ENCODE measurements at regions not wholly inside any gene's neighbourhood (a gene's known extent, or its start where the extent isn't known, plus 50 kb on each side); places are given as distances from the start of the nearest gene placed in this dataset.
"Not testable (repeated sequence)": the region's sequence is repeated elsewhere in the genome, so short reads cannot be mapped to it uniquely, and the experiment has no call there.

- DNase-seq: no peak
Measured at GRCh38 chr11:96940227-96940626, 550.4 kb downstream of the JRKL start.

DNA sequence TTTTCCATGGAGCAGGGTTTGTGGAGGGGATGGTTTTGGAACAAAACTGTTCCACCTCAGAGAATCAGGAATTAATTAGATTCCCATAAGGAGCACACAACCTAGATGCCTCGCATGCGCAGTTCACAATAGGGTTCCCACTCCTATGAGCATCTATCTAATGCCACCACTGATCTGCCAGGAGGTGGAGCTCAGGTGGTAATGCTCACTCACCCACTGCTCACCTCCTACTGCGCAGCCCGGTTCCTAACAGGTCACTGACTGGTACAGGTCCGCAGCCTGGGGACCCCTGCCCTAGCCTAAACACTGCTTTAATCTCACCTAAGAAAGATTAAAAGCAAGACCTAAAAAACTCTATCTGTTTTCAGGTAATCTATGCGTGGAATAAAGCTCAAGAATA, 553.0 kb downstream of the JRKL start:
- DNase-seq: no peak

- no peak for DNase-seq
Measured at GRCh38 chr11:96943970-96944369, 554.2 kb downstream of the JRKL start.

- DNase-seq: no peak
Measured at GRCh38 chr11:96948066-96948465, 558.3 kb downstream of the JRKL start.

GRCh38 chr11:96949464-96949863, 559.7 kb downstream of the JRKL start:
- DNase-seq: no peak

GRCh38 chr11:96954587-96955242, 564.9 kb downstream of the JRKL start:
- DNase-seq: no peak

- DNase-seq: no peak
Measured at GRCh38 chr11:96960476-96960875, 570.7 kb downstream of the JRKL start.

GRCh38 chr11:96960926-96961325, 571.1 kb downstream of the JRKL start:
- no peak for DNase-seq

DNA sequence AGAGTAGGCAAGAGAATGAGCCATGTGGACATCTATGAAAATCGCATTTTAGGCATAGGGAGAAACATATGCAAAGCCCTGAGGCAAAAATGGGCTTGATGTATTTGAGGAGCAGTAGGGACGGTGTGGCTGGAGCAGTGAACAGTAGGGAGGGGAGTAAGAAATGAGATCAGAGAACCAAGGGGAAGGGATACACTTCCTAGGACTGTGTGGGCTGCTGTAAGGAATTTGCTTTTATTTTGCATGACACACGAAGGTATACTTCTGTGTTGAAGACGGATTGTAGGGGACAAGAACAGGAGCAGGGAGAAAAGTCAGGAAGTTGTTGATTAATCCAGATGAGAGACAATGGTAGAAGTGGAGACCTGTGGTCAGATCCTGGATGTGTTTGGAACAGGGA, 572.1 kb downstream of the JRKL start:
- no peak for DNase-seq

- DNase-seq: no peak
Measured at GRCh38 chr11:96963375-96963774, 573.6 kb downstream of the JRKL start.

GRCh38 chr11:96964661-96965060, 574.8 kb downstream of the JRKL start:
- DNase-seq: peak; percentile 79

DNA sequence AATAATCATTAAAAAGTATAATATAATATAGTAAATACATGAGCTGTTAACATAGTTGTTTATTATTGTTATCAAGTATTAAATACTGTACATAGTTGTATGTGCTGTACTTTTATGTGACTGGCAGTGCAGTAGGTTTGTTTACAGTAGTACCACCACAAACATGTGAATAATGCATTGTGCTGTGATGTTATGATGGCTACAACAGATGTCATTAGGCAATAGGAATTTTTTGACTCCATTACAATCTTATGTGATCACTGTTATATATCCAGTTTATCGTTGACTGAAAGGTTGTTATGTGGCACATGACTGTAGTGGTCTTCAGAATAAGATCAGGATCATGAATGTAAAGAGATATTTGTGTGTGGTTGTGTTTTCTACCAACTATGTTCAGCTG, 577.8 kb downstream of the JRKL start:
- no peak for DNase-seq

DNA sequence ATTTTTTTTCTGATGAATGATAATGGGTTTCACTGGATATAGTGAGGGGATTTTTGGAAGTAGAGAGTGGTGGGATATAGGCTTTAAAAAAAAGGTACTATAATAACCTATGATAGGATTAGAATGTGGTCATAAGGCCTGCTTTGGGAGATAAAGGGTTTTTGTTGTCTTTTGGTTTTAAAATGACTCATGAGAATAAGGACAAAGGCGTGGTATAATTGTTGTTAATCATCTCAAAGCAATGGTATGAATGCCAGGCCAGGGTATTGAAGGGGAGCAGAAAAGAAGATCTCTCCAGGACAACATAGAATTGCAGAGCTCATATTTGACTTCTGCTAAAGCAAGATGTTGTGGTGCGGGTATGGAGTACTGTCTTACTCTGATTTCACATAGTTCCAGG, 579.4 kb downstream of the JRKL start:
- no peak for DNase-seq

- no peak for DNase-seq
Measured at GRCh38 chr11:96978751-96979150, 588.9 kb downstream of the JRKL start.

DNA sequence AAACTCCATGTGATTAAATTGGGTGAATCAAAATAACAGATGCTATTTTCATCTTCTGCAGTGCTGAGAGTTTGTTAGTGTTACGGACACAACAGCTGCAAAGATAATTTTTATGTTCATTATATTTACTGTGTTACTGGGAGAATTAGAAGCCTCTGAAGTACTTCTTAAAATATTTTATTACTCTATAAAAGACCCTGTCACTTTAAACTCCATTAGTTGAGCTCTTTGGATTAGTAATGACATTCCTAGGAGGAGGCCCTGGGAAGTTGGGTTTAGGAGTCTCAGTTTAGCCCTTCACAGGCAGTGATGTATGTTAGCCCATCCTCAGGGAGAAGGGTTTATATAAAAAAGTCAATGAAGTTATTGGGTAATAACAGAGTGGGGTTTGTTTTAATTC, 596.7 kb downstream of the JRKL start:
- DNase-seq: no peak

DNA sequence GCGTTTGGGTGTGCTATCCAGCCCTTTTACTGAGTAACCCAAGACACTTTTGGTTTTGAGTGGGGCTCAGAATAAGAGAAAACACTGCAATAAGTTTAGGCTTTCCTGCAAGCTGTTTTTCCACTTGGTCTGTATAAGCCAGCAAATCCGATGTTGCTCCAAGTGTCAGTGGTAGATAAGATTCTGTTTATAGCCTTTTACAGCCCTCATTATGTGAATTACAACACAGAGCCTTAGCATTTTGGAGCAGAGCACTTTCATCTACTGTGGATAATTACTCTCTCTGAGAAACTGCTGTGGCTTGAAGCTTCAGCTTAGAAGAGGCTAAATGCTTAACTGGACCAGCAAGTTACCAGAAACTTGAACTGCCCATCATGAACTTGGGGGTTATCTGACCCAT, 601.1 kb downstream of the JRKL start:
- DNase-seq: peak; percentile 59

DNA sequence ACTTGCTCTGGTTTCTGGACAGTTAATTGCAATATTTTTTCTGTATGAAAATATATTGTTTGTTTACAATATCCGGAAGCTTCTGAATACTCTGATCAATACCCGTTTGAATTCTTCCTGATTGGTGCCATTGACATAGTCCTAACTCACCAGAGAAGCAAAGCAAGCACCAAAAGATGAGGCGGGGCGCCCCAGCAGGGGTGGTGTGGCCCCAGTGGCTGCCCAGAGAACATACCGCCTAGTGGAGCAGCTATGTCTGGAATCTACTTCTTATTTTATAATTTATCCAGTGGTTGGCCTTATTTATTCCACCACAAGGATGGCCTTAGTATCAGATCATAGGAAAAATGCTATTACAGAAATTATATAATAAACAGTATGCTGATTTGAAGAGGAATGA, 610.7 kb downstream of the JRKL start:
- no peak for DNase-seq

GRCh38 chr11:97007283-97007682, 617.5 kb downstream of the JRKL start:
- DNase-seq: no peak

GRCh38 chr11:97009613-97010012, 619.8 kb downstream of the JRKL start:
- DNase-seq: no peak

DNA sequence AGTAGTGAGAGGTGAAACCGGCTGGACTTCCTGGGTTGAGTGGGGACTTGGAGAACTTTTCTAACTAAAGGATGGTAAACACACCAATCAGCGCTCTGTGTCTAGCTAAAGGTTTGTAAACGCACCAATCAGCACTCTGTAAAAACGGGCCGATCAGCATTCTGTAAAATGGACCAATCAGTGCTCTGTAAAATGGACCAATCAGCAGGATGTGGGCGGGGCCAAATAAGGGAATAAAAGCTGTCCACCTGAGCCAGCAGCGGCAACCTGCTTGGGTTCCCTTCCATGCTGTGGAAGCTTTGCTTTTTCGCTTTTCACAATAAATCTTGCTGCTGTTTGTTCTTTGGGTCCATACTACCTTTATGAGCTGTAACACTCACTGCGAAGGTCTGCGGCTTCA, 621.2 kb downstream of the JRKL start:
- DNase-seq: not testable (repeated sequence)

GRCh38 chr11:97015327-97015726, 625.5 kb downstream of the JRKL start:
- DNase-seq: no peak

DNA sequence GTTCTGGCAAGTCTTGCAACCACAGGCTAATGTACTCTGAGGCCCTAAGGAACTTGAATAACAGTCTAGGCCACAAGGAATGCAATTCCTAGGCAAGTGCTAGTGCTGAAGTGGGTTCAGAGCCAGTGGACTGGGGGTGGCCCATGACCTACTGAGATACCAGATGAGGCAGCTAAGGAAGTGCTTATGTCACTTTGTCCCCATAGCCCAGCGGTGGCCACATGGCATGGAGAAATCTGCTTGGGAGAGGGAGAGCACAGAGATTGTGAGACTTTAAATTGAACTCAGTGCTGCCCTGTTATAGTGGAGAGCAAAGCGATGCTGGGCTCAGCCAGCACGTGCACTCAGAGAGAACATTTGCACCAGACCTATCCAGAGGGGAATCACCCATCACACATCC, 629.5 kb downstream of the JRKL start:
- DNase-seq: no peak

GRCh38 chr11:97019754-97020153, 629.9 kb downstream of the JRKL start:
- no peak for DNase-seq

DNA sequence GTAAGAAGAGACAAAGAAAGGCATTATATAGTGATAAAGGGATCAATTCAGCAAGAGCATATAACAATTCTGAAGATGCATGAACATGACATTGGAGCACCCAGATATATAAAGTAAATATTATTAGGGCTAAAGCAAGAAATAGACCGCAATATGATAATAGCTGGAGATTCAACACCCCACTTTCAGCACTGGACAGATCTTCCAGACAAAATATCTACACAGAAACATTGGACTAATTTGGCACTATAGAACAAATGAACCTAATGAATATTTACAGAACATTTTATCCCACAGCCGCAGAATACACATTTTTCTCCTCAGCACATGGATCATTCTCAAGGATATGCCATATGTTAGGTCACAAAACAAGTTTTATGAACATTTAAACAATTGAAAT, 633.1 kb downstream of the JRKL start:
- no peak for DNase-seq

GRCh38 chr11:97028836-97029406, 639.1 kb downstream of the JRKL start:
- no peak for DNase-seq

Measured in islet precursor cell (in vitro differentiated cells).